HCT116 (cell line): ENCODE measurements at regions not wholly inside any gene's neighbourhood (a gene's known extent, or its start where the extent isn't known, plus 50 kb on each side); places are given as distances from the start of the nearest gene placed in this dataset.

Experiments
- ATAC-seq: fragments of 200-7000 bp; cut with Tn5 transposase; 2 replicates; pipeline ENCODE4 v1.9.1; 2020; ENCODE audit warnings: mild to moderate bottlenecking, moderate library complexity
- BruUV-seq: library from RNA; stranded (reverse); fragments of 400-500 nt; replicated peaks from 2 replicates; lab custom pipeline; 2021; lab: Mats Ljungman, UMichigan
- CTCF ChIA-PET: fragments of 300-600 bp; sonication (Branson Sonifier 250); formaldehyde crosslinking; loops from one replicate; lab custom pipeline; 2021; ENCODE audit warnings: antibody characterized with exemption; lab: Charles Lee
- POLR2A ChIA-PET: fragments of 300-600, 350-600 bp; sonication (Branson Sonifier 250); formaldehyde crosslinking; loops from one replicate; lab custom pipeline; 2021; ENCODE audit warnings: antibody characterized with exemption; lab: Charles Lee
- RAD21 ChIA-PET, 2 experiments: fragments of 300-600 bp; sonication (Branson Sonifier 250); formaldehyde crosslinking; loops; one replicate each; lab custom pipeline; 2023; ENCODE audit warnings: low total read pairs in 2 of 2; ENCODE audit not compliant: uncharacterized antibody in 2 of 2, unreplicated experiment in 2 of 2, low non-redundant PET in 1 of 2; lab: Charles Lee
- DNase-seq: peaks from one replicate; pipeline ENCODE4 v3.0.0-alpha.2; 2010; ENCODE audit warnings: low read depth, low spot score
- H2AFZ ChIP-seq: fragments of 200-600 bp; shearing (Covaris generic), sonication (generic); 2 replicates; pipeline ENCODE4 v1.6.1; 2017; ENCODE audit warnings: low read depth, mixed run types, mixed read lengths, antibody characterized with exemption, low read length; ENCODE audit not compliant: poor library complexity, severe bottlenecking
- H3K27ac ChIP-seq: 2 replicates; pipeline ENCODE4 v1.5.1; 2012; ENCODE audit warnings: low read depth, low read length
- H3K27me3 ChIP-seq: fragments of 200-600 bp; sonication (generic); 2 replicates; pipeline ENCODE4 v1.6.1; 2016; ENCODE audit warnings: mixed run types, low read length, mixed read lengths; ENCODE audit not compliant: insufficient read depth
- H3K36me3 ChIP-seq, 2 experiments: fragments of 200-500 bp in 1 of 2; fragments of 200-600 bp in 1 of 2; sonication (Bioruptor generic) in 1 of 2; sonication (generic) in 1 of 2; 2 replicates each; pipeline versions ENCODE4 v1.5.1 to v1.6.1; 2014 to 2016; ENCODE audit warnings: low read length in 2 of 2, inconsistent platforms in 1 of 2, mixed read lengths in 1 of 2, mixed run types in 1 of 2; ENCODE audit not compliant: insufficient read depth in 2 of 2, control insufficient read depth in 1 of 2
- H3K4me1 ChIP-seq, 2 experiments: fragments of 200-600 bp in 1 of 2; sonication (generic) in 1 of 2; 2 replicates each; pipeline versions ENCODE4 v1.5.1 to v1.6.1; 2012 to 2017; ENCODE audit warnings: low read length in 2 of 2, inconsistent platforms in 1 of 2, mild to moderate bottlenecking in 1 of 2, mixed read lengths in 1 of 2, mixed run types in 1 of 2, moderate library complexity in 1 of 2; ENCODE audit not compliant: insufficient read depth in 2 of 2, control insufficient read depth in 1 of 2
- H3K4me2 ChIP-seq: fragments of 200-600 bp; sonication (generic); 2 replicates; pipeline ENCODE4 v1.6.1; 2017; ENCODE audit warnings: mixed run types, low read length, mixed read lengths
- H3K4me3 ChIP-seq, 2 experiments: fragments of 200-600 bp in 1 of 2; sonication (generic) in 1 of 2; replicated peaks in 1 of 2; 2 replicates each; pipeline ENCODE4 v1.5.1; 2011 to 2016; ENCODE audit warnings: low read length in 2 of 2, control low read depth in 1 of 2, low read depth in 1 of 2, mild to moderate bottlenecking in 1 of 2, mixed read lengths in 1 of 2, mixed run types in 1 of 2
- H3K79me2 ChIP-seq: fragments of 200-600 bp; sonication (generic); 2 replicates; pipeline ENCODE4 v1.6.1; 2017; ENCODE audit warnings: mild to moderate bottlenecking, mixed run types, low read length, moderate library complexity, mixed read lengths; ENCODE audit not compliant: insufficient read depth
- H3K9ac ChIP-seq: fragments of 200-600 bp; sonication (generic); 2 replicates; pipeline ENCODE4 v1.6.1; 2016; ENCODE audit warnings: low read length, mixed read lengths
- H3K9me2 ChIP-seq: fragments of 200-600 bp; sonication (generic), shearing (Covaris generic); 2 replicates; pipeline ENCODE4 v1.6.1; 2017; ENCODE audit warnings: mixed run types, mild to moderate bottlenecking, moderate library complexity; ENCODE audit not compliant: insufficient read depth
- H3K9me3 ChIP-seq, 2 experiments: fragments of 200-500 bp in 1 of 2; fragments of 200-600 bp in 1 of 2; sonication (Bioruptor generic) in 1 of 2; sonication (generic) in 1 of 2; 2 replicates each; pipeline ENCODE4 v1.6.1; 2014 to 2017; ENCODE audit warnings: low read length in 2 of 2, mixed read lengths in 2 of 2, inconsistent platforms in 1 of 2, low read depth in 1 of 2, mild to moderate bottlenecking in 1 of 2, mixed run types in 1 of 2, moderate library complexity in 1 of 2; ENCODE audit not compliant: control insufficient read depth in 1 of 2, insufficient read depth in 1 of 2
- H4K20me1 ChIP-seq: fragments of 200-600 bp; sonication (generic), shearing (Covaris generic); 2 replicates; pipeline ENCODE4 v1.6.1; 2017; ENCODE audit warnings: mixed run types, mild to moderate bottlenecking, moderate library complexity; ENCODE audit not compliant: insufficient read depth
- ATF3 ChIP-seq: IDR thresholded peaks from 2 replicates; pipeline ENCODE4 v1.6.1; 2012
- CBX3 ChIP-seq: IDR thresholded peaks from 2 replicates; pipeline ENCODE4 v1.6.1; 2012; ENCODE audit warnings: low read depth
- CEBPB ChIP-seq: IDR thresholded peaks from 2 replicates; pipeline ENCODE4 v1.6.1; 2012; ENCODE audit warnings: low read depth
- CTCF ChIP-seq, 3 experiments: fragments of 200-600 bp in 1 of 3; sonication (generic) in 1 of 3; IDR thresholded peaks in 2 of 3; conservative IDR thresholded peaks in 1 of 3; 2 replicates each; pipeline ENCODE4 v1.5.1; 2012 to 2017; ENCODE audit warnings: low read depth in 2 of 3, low read length in 2 of 3, antibody characterized with exemption in 1 of 3, borderline replicate concordance in 1 of 3, control low read depth in 1 of 3, mild to moderate bottlenecking in 1 of 3, mixed read lengths in 1 of 3, mixed run types in 1 of 3, moderate library complexity in 1 of 3; ENCODE audit not compliant: insufficient read depth in 1 of 3
- EZH2 ChIP-seq: fragments of 200-600 bp; sonication (generic); IDR thresholded peaks from 2 replicates; pipeline ENCODE4 v1.6.1; 2017; ENCODE audit warnings: antibody characterized with exemption, mixed run types
- EZH2phosphoT487 ChIP-seq: fragments of 200-600 bp; IDR thresholded peaks from 2 replicates; pipeline ENCODE4 v1.6.1; 2018; ENCODE audit warnings: antibody characterized with exemption, borderline replicate concordance
- MAX ChIP-seq: IDR thresholded peaks from 2 replicates; pipeline ENCODE4 v1.6.1; 2012
- POLR2A ChIP-seq: IDR thresholded peaks from 2 replicates; pipeline ENCODE4 v1.7.0; 2011; ENCODE audit warnings: borderline replicate concordance; ENCODE audit not compliant: insufficient read depth, insufficient read length; ENCODE audit errors: extremely low read depth
- POLR2AphosphoS5 ChIP-seq: IDR thresholded peaks from 2 replicates; pipeline ENCODE4 v1.6.1; 2011; ENCODE audit warnings: mild to moderate bottlenecking, low read depth, low read length, moderate library complexity
- RAD21 ChIP-seq: IDR thresholded peaks from 2 replicates; pipeline ENCODE4 v1.6.1; 2012; ENCODE audit warnings: low read depth, mild to moderate bottlenecking
- REST ChIP-seq: IDR thresholded peaks from 2 replicates; pipeline ENCODE4 v1.6.1; 2012; ENCODE audit warnings: low read depth
- SIN3A ChIP-seq: IDR thresholded peaks from 2 replicates; pipeline ENCODE4 v1.6.1; 2012; ENCODE audit warnings: low read depth
- SP1 ChIP-seq: IDR thresholded peaks from 2 replicates; pipeline ENCODE4 v1.6.1; 2012; ENCODE audit warnings: low read depth
- SRF ChIP-seq: IDR thresholded peaks from 2 replicates; pipeline ENCODE4 v1.6.1; 2012; ENCODE audit warnings: low read depth
- YY1 ChIP-seq: IDR thresholded peaks from 2 replicates; pipeline ENCODE4 v1.6.1; 2011; ENCODE audit warnings: low read length, low read depth, moderate library complexity, mild to moderate bottlenecking; ENCODE audit not compliant: insufficient replicate concordance; ENCODE audit errors: extremely low read depth
- ZBTB33 ChIP-seq: IDR thresholded peaks from 2 replicates; pipeline ENCODE4 v1.6.1; 2011; ENCODE audit warnings: mild to moderate bottlenecking, low read length, moderate library complexity; ENCODE audit not compliant: insufficient replicate concordance; ENCODE audit errors: extremely low read depth
- ZFX ChIP-seq: fragments of 450-650 bp; IDR thresholded peaks from 2 replicates; pipeline ENCODE4 v1.6.1; 2017
- ZNF274 ChIP-seq: fragments of 200-500 bp; sonication (Bioruptor generic); IDR thresholded peaks from 2 replicates; pipeline ENCODE4 v1.6.1; 2014; ENCODE audit warnings: mild to moderate bottlenecking, low read depth, low read length, inconsistent platforms
- intact Hi-C: fragments of 100-400 bp; cut with micrococcal nuclease; formaldehyde crosslinking; loops from 2 replicates; pipeline ENCODE4 v1.10.0; 2022

GRCh38 chrX:51836823-51837222 lies 56.6 kb upstream of the MAGED1 start (continued):
- TF ChIP-seq EZH2phosphoT487 (no peak), RAD21 (no peak), SIN3A (no peak)
- TF ChIP-seq, all 23 proteins: peak for 0

GRCh38 chrX:51837451-51837850 lies 56.0 kb upstream of the MAGED1 start:
- ChIA-PET CTCF (no interaction called here), POLR2A (no interaction called here), RAD21 (no interaction called here)
- 0 out of 2 replicates have a peak, but pooled peaks cover 3% of the 10 kb centered on the region for H4K20me1 ChIP-seq
- H3K4me2 ChIP-seq = no peak overlapping the region
- ATAC-seq (no peak), DNase-seq (no peak)
- H3K9me3 ChIP-seq = no peaks in the 10 kb centered on the region
- H2AFZ ChIP-seq = no peak overlapping the region
- no peaks in the 10 kb centered on the region for H3K27me3 ChIP-seq
- peaks cover 3 to 9% of the 10 kb centered on the region in 2 experiments; a peak in 3 of 4 replicates for H3K4me1 ChIP-seq
- no peak overlapping the region for H3K9ac ChIP-seq
- no peak overlapping the region for H3K4me3 ChIP-seq
- no peaks in the 10 kb centered on the region for H3K36me3 ChIP-seq
- intact Hi-C loops = no loop called here
- no TSS peak for BruUV-seq
- H3K9me2 ChIP-seq = no peaks in the 10 kb centered on the region
- peaks cover 49% of the 10 kb centered on the region for H3K79me2 ChIP-seq
- no peak overlapping the region for H3K27ac ChIP-seq
- TF ChIP-seq POLR2AphosphoS5 (no peak), CTCF (IDR thresholded peaks at IDR 0.05 in 2 of 3, conservative IDR thresholded peaks at IDR 0.05 in 1 of 3; ENCODE audit: borderline replicate concordance in 1 of 3, insufficient read depth in 1 of 3, low read depth in 2 of 3, low read length in 2 of 3) (no peak), YY1 (no peak), ZNF274 (no peak), ZFX (no peak), CEBPB (no peak), ATF3 (no peak), SIN3A (no peak), CBX3 (no peak), EZH2 (no peak), ZBTB33 (no peak), MAX (no peak), SRF (no peak), REST (no peak), POLR2A (no peak), RAD21 (no peak), SP1 (no peak), EZH2phosphoT487 (no peak)
